Heart left ventricle (tissue), 13 donors: ENCODE measurements at regions not wholly inside any gene's neighbourhood (a gene's known extent, or its start where the extent isn't known, plus 50 kb on each side); places are given as distances from the start of the nearest gene placed in this dataset.

Experiments
- POLR2A ChIP-seq, 2 donors: fragments of 450-650 bp; IDR thresholded peaks; one replicate each; pipeline ENCODE4 v1.6.1; 2017; ENCODE audit warnings: antibody characterized with exemption in 2 of 2, mild to moderate bottlenecking in 2 of 2, moderate library complexity in 2 of 2
- TF ChIP-seq, protein P1 (sequence below), 12 donors: fragments of 200-600 bp; sonication (generic) in 4 of 12; IDR thresholded peaks; one replicate each; pipeline versions ENCODE4 v1.5.0 to v1.8.0; 2018 to 2022; ENCODE audit warnings: antibody characterized with exemption in 12 of 12, mild to moderate bottlenecking in 5 of 12
- donor health status: ischemic (EF 13 %, LVEDD 7.1; RV severe dilation, severe dysfunction).
- donor health status: DM: no; HTN: yes; CAD: no.
- donor health status: DM: no; HTN: no; CAD: no.
- donor health status: ischemic (EF 25% LVEDD 6.9; RV normal size, moderate dysfunction).
- donor health status: ischemic (EF 25% LVEDD 5.7; RV mildly dilated, moderate dysfunction).
- donor health status: ischemic (EF 35%, LVEDD 5.7; RV mildly dilated, moderate dysfunction).
- donor health status: nonischemic (EF 11% LVEDD 7.7; RV severe dilation, severe dysfunction).
- donor health status: DM: yes; HTN: yes; CAD: no.
- donor health status: PGD.
- donor health status: ischemic (EF 29% LVEDD 5.4; RV normal size, mild dysfunction).
- donor health status: nonischemic (EF 23%, LVEDD 6.1; RV moderate dilation, normal function).

DNA sequence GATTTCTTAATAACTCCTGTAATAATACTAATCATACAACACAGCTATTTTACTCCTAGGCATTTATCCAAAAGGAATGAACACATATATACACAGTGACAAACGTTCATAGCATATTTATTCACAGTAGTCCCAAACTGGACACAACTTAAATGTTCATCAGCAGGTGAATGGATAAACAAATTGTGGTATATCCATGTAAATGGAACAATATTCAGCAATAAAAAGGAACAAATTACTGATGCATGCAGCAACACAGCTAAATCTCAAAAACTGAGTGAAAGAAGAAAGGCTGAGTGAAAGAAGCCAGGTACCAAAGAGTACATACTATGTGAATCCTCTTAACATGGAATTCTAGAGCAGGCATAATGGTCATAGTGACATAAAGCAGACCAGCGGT lies 242.7 kb upstream of the USP24 start:
- TF ChIP-seq, protein P1, sequence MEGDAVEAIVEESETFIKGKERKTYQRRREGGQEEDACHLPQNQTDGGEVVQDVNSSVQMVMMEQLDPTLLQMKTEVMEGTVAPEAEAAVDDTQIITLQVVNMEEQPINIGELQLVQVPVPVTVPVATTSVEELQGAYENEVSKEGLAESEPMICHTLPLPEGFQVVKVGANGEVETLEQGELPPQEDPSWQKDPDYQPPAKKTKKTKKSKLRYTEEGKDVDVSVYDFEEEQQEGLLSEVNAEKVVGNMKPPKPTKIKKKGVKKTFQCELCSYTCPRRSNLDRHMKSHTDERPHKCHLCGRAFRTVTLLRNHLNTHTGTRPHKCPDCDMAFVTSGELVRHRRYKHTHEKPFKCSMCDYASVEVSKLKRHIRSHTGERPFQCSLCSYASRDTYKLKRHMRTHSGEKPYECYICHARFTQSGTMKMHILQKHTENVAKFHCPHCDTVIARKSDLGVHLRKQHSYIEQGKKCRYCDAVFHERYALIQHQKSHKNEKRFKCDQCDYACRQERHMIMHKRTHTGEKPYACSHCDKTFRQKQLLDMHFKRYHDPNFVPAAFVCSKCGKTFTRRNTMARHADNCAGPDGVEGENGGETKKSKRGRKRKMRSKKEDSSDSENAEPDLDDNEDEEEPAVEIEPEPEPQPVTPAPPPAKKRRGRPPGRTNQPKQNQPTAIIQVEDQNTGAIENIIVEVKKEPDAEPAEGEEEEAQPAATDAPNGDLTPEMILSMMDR (IDR thresholded peaks at IDR 0.05): no peak
- TF ChIP-seq POLR2A (IDR thresholded peaks at IDR 0.05): no peak
